ENCODE measurements at regions not wholly inside any gene's neighbourhood (a gene's known extent, or its start where the extent isn't known, plus 50 kb on each side); places are given as distances from the start of the nearest gene placed in this dataset.

GRCh38 chr13:105353654-105354053 lies 1181.8 kb downstream of the EFNB2 start:
- no peak for TF ChIP-seq POLR2A (IDR thresholded peaks at IDR 0.05; ENCODE audit: low read depth, low read length)
- no peak for TF ChIP-seq POLR2AphosphoS5 (IDR thresholded peaks at IDR 0.05; ENCODE audit: low read depth, low read length)
- TF ChIP-seq TAF1 (IDR thresholded peaks at IDR 0.05; ENCODE audit: low read depth, low read length) = no peak
- TF ChIP-seq PAX5 (IDR thresholded peaks at IDR 0.05; ENCODE audit: insufficient read depth, low read length, severe bottlenecking) = no peak
- TF ChIP-seq SPI1 (IDR thresholded peaks at IDR 0.05; ENCODE audit: low read depth, low read length) = no peak

All from GM12891 (cell line).